ENCODE measurements at regions not wholly inside any gene's neighbourhood (a gene's known extent, or its start where the extent isn't known, plus 50 kb on each side); places are given as distances from the start of the nearest gene placed in this dataset.

DNA sequence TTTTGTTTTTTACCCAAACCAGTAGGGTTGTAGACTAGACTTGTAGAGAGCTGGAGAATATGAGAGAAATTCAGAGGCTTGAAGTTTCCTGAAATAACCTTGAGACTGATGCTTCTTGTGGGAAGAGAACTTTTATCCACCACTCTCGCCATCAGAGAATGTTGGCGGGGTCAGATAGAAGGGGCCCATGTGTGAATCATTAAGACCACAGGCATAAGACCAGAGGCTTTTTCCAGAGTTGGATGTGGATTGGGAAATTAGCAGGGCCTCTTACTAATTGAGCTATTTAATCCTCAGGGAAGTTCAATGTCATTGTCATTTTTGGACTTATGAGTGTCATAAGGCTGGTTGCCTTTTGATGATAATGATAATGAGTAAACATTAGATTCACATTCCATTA is 246.9 kb upstream of the THRB start:
- no peak overlapping the region for H3K4me3 Mint-ChIP-seq
- DNase-seq (no peak), ATAC-seq (ENCODE audit: low read depth) (no peak)
- H3K27me3 Mint-ChIP-seq, result no peaks in the 10 kb centered on the region
- H3K36me3 Mint-ChIP-seq, result no peaks in the 10 kb centered on the region
- POLR2A ChIA-PET, result no interaction called here
- no peaks in the 10 kb centered on the region for H3K9me3 Mint-ChIP-seq
- H3K27ac Mint-ChIP-seq, result no peak overlapping the region
- no peaks in the 10 kb centered on the region for H3K4me1 Mint-ChIP-seq

DNA sequence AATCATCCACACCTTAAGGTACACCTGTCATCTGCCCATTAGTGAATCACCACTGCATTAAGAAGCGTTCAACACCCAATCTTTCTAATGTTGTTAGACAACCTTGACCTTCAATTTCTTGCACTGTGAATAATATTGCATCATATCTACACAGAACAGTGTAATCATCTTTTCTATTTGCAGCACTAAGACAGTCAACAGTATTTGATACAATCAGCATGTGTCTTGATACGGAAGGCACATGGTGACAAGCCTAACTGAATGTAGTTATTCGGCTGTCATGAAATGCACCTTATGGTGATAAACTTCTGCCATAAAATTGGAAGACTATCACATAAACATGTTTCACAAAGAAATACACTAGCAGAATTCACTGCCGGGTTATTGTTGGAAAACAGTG is 253.9 kb upstream of the THRB start:
- Mint-ChIP-seq H3K27ac (no peak overlapping the region), H3K27me3 (no peaks in the 10 kb centered on the region), H3K4me1 (no peaks in the 10 kb centered on the region), H3K36me3 (no peaks in the 10 kb centered on the region), H3K4me3 (no peak overlapping the region), H3K9me3 (no peaks in the 10 kb centered on the region)
- ATAC-seq (ENCODE audit: low read depth), result no peak
- POLR2A ChIA-PET, result no interaction called here
- DNase-seq, result no peak

DNA sequence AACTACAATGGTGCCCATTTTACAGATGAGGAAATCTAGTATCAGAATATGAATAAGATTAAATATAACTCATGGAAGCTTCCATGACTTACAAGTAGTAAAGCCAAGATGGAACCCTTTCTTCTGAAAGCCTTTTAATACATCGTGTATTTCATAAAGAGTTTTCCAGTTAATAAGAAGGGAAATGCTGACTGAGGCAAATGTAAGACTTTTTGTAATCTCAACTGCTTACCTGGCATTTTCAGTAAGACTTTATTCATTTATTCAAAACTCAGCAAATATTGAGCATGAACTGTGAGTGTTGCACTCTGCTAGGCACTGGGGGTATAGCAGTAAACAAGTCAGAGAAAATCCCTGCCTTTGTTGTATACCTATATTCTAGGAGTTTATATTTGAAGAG is 256.4 kb upstream of the THRB start:
- H3K36me3 Mint-ChIP-seq, result no peaks in the 10 kb centered on the region
- DNase-seq (no peak), ATAC-seq (ENCODE audit: low read depth) (no peak)
- H3K27ac Mint-ChIP-seq, result no peak overlapping the region
- no peaks in the 10 kb centered on the region for H3K9me3 Mint-ChIP-seq
- POLR2A ChIA-PET, result no interaction called here
- H3K27me3 Mint-ChIP-seq, result no peaks in the 10 kb centered on the region
- H3K4me3 Mint-ChIP-seq, result no peak overlapping the region
- no peaks in the 10 kb centered on the region for H3K4me1 Mint-ChIP-seq

DNA sequence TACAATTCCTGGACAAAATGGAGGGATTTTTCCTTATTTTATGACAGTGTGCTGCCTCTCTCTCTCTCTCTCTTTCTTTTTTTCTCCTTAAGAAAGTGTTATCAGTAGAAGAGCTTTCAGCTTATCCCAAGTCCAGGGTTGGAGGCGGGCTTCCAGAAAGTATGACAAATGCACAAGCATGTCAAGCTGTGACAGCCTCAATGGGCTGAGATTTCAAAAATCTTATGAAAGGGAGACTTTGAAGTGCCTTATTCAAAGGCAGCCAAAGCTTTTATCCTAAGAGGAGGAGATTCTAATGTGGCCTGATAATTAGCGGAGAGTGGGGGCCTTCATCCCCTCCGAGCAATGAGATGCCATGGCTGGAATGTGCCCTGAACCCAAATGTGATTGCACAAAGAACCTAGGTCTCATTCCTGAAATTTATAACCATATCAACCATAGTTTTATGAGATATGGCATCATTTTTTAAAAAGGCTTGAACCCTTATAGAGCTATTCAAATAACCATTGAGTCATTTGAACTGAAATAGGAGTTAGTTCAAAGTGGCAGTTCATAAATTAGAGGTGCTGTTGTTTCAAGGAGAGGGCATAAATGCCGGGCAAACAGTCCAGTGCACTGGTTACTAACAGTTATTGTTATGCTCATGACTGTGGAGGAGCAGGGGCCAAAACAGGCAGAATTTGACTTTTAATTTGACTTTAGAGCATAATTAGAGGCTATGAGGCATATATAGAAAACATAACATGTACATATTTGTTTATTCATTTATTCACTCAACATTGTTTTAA is 261.6 kb upstream of the THRB start:
- POLR2A ChIA-PET, result no interaction called here
- ATAC-seq (ENCODE audit: low read depth) (no peak), DNase-seq (no peak)
- no peaks in the 10 kb centered on the region for H3K36me3 Mint-ChIP-seq
- H3K9me3 Mint-ChIP-seq, result no peaks in the 10 kb centered on the region
- H3K4me1 Mint-ChIP-seq, result no peaks in the 10 kb centered on the region
- H3K27ac Mint-ChIP-seq, result no peak overlapping the region
- no peaks in the 10 kb centered on the region for H3K27me3 Mint-ChIP-seq
- H3K4me3 Mint-ChIP-seq, result no peak overlapping the region

DNA sequence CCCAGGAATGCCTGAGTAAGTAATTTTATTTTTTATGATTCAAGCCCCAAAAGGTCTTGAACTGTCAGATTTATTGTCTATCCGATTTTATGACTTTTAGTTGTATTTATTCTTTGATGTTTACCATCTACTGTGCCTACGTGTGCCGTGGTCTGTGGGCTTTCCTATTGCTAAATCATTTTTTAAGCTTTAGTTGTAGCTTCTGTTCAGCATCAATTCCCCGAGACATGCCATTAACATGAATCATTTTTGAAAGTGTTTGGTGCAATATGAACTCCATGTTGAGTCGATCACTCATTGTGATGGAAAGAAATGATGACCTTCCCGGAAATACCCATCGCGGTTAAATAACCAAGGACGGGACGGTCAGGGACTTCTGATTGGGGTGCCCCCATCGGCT is 268.7 kb upstream of the THRB start:
- no peaks in the 10 kb centered on the region for H3K4me1 Mint-ChIP-seq
- no peak for ATAC-seq (ENCODE audit: low read depth)
- no peak for DNase-seq
- H3K9me3 Mint-ChIP-seq, result no peaks in the 10 kb centered on the region
- no peaks in the 10 kb centered on the region for H3K36me3 Mint-ChIP-seq
- POLR2A ChIA-PET, result no interaction called here
- no peaks in the 10 kb centered on the region for H3K27me3 Mint-ChIP-seq
- H3K4me3 Mint-ChIP-seq, result no peak overlapping the region
- H3K27ac Mint-ChIP-seq, result no peak overlapping the region

DNA sequence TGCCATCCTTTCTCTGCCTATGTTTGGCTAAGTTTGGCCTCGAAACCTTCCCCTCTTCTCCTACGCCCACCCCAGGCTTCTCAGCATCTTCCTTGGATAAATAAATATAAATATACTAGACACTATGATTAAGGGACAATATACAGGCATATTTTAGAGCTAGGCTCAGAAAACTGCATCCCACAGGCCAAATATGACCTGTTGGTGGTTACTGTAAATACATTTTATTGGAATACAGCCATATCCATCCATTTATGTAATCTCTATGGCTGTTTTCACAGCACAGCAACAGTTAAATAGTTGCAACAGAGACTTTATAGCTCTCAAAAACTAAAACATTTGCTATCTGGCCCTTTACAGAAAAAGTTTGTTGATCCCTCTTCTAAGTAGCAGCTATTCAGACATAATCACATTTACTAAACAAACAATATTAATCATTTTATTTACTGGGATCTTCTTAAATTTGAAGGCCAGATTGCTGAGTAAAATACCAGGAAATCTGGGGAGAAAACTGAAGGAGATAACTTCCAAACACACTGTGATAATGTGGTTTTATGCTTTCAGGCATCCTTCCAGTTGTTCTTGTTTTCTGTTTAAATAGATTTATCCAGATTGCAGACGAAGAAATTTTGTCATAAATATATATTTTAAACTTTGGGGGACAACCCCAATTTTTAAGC is 269.7 kb upstream of the THRB start:
- Mint-ChIP-seq H3K36me3 (no peaks in the 10 kb centered on the region), H3K4me1 (no peaks in the 10 kb centered on the region), H3K9me3 (no peaks in the 10 kb centered on the region), H3K27me3 (no peaks in the 10 kb centered on the region), H3K4me3 (no peak overlapping the region), H3K27ac (no peak overlapping the region)
- ATAC-seq (ENCODE audit: low read depth) (no peak), DNase-seq (no peak)
- POLR2A ChIA-PET, result no interaction called here

DNA sequence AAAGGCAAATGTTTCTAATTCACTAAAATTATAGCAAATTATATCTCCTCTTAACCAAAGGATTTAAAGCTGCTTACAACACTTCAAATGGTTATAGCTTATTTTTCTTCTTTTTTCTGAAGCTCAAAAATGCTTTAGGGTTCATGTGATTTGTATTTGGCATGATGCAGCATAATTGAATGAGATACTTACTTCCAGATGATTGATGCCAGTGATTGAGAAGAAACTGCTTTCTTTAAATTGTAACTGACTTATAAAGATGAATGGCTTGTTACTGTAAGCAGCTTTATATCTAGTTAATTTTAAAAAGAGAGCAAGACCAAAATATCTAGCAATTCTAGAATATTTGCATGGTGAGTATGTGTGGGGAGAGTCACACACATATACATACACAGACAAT is 270.7 kb upstream of the THRB start:
- DNase-seq, result no peak
- H3K4me3 Mint-ChIP-seq, result no peak overlapping the region
- H3K9me3 Mint-ChIP-seq, result no peaks in the 10 kb centered on the region
- H3K27ac Mint-ChIP-seq, result no peak overlapping the region
- no peak for ATAC-seq (ENCODE audit: low read depth)
- POLR2A ChIA-PET, result no interaction called here
- no peaks in the 10 kb centered on the region for H3K36me3 Mint-ChIP-seq
- no peaks in the 10 kb centered on the region for H3K4me1 Mint-ChIP-seq
- H3K27me3 Mint-ChIP-seq, result no peaks in the 10 kb centered on the region

DNA sequence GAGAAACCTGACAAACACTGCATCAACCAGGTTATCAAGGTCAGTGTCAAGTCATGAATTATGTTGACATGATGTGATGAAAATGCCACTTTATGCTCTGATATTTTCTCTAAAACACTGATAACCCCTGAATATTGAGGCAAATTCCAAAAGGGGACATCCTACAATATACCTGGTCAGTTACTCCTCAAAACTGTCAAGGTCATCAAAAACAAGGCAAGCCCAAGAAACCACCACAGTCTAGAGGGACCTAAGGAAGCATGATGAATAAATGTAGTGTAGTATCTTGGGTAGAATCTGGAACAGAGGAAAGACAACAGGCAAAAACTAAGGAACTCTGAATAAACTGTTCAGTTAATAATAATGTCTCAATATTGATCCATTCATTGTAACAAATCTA is 275.3 kb upstream of the THRB start:
- no peak for DNase-seq
- Mint-ChIP-seq H3K27ac (no peak overlapping the region), H3K4me3 (no peak overlapping the region), H3K9me3 (no peaks in the 10 kb centered on the region), H3K27me3 (no peaks in the 10 kb centered on the region), H3K4me1 (no peaks in the 10 kb centered on the region), H3K36me3 (no peaks in the 10 kb centered on the region)
- POLR2A ChIA-PET, result no interaction called here
- ATAC-seq (ENCODE audit: low read depth), result no peak

DNA sequence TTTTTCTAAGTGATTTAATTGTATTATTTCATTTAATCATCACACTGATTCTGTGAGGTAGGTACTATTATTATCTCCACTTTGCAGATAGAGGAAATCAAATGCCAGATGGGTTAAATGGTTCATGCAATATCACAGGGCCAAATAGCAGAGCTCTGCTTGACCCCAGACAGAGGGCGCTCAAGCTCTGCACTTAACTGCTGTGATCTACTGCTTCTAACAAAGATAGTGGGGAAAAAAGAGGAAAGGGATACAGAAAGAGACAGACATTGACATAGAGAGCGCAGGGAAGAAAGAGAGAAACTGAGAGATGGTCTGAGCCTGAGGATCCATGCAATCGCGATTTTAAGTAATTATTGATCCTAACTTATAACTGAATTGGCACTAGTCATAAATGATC is 279.1 kb upstream of the THRB start:
- no peak for DNase-seq

DNA sequence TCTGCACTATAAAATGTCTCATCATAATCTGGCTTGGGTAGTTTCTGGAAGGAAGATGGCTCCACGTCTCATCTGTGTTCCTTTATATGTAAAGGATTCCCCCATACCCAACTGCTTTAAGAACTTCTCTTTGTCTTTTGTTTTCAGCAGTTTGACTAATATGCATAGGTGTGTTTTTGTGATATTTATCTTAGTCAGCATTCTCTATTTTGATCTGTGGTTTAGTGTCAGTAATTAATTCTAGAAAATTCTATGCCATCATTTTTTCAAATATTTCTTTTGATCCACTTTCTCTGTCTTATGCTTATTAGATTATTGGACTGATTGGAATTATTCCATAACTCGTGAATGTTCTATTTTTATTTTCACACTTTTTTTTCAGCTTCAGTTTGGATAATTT is 286.3 kb upstream of the THRB start:
- POLR2A ChIA-PET, result no interaction called here
- Mint-ChIP-seq H3K36me3 (no peaks in the 10 kb centered on the region), H3K9me3 (peaks cover 11% of the 10 kb centered on the region), H3K27me3 (no peaks in the 10 kb centered on the region), H3K27ac (no peak overlapping the region), H3K4me3 (no peak overlapping the region), H3K4me1 (no peaks in the 10 kb centered on the region)
- DNase-seq (no peak), ATAC-seq (ENCODE audit: low read depth) (no peak)

More for the DNA sequence above, 279.1 kb upstream of the THRB start:
- Mint-ChIP-seq H3K27me3 (no peaks in the 10 kb centered on the region), H3K4me3 (no peak overlapping the region), H3K9me3 (no peaks in the 10 kb centered on the region), H3K36me3 (no peaks in the 10 kb centered on the region), H3K27ac (no peak overlapping the region), H3K4me1 (no peaks in the 10 kb centered on the region)
- POLR2A ChIA-PET, result no interaction called here
- no peak for ATAC-seq (ENCODE audit: low read depth)

DNA sequence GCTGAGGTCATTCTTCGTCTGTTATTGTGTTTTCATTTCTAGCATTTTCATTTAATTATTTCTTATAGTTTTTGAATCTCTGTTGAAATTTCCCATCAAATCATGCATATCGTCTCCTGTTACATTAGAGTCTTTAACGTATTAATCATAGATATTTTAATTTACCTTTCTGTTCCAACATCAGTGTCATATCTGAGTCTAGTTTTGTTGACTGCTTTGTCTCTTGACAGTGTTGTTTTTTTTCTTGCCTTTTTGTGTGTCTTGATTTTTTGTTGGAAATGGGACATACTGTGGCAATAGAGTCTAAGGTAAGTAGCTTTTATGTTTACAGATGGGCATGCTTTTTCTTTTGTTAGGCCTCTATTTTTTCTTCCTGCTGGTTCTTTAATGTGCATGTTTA is 286.8 kb upstream of the THRB start:
- no peak overlapping the region for H3K4me3 Mint-ChIP-seq
- no peaks in the 10 kb centered on the region for H3K36me3 Mint-ChIP-seq

DNA sequence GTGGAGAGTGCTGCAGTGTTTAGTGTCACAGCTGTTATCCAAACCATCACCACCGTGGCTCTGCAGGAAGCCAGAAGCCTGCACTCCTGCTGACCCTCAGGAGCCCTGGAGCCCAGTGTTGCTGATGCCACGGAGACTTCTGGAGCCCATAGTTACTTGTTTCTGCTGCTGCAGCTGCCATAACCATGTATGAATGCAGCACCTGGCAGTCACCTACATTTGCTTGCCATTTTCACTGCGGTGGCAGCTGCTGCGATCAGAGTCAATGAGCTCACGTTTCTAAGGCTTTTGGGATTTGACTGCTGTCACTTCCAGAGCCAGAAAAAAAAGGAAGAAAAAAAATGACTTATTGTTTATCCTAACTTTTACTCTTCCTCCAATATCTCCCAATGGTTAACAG is 299.2 kb upstream of the THRB start:
- Mint-ChIP-seq H3K9me3 (no peaks in the 10 kb centered on the region), H3K4me3 (no peak overlapping the region), H3K36me3 (no peaks in the 10 kb centered on the region), H3K4me1 (no peaks in the 10 kb centered on the region), H3K27me3 (no peaks in the 10 kb centered on the region), H3K27ac (no peak overlapping the region)
- DNase-seq, result no peak
- no peak for ATAC-seq (ENCODE audit: low read depth)
- POLR2A ChIA-PET, result no interaction called here

More for the DNA sequence above, 286.8 kb upstream of the THRB start:
- peaks cover 12% of the 10 kb centered on the region for H3K9me3 Mint-ChIP-seq
- no peaks in the 10 kb centered on the region for H3K4me1 Mint-ChIP-seq
- DNase-seq (no peak), ATAC-seq (ENCODE audit: low read depth) (no peak)
- no peaks in the 10 kb centered on the region for H3K27me3 Mint-ChIP-seq
- POLR2A ChIA-PET, result no interaction called here
- no peak overlapping the region for H3K27ac Mint-ChIP-seq

DNA sequence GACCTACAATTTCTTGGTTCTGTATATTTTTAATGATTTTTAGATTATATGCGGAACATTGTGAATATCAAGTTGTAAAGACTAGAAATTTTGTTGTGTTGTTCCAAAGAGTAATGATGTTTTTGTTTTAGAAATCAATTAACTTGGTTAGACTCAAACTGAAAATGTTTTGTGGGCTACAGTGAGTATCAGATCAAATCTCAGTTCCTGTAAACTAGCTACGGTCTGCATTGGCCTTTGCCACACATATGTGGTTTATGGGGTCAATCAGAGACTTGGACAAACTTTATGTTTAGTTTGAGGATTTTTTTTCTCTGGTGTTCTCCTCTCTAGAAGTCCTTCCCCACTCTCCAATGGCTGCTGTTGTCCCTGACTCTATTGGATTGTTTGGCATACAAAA is 308.0 kb upstream of the THRB start:
- no peak overlapping the region for H3K4me3 Mint-ChIP-seq
- no peaks in the 10 kb centered on the region for H3K9me3 Mint-ChIP-seq
- no peaks in the 10 kb centered on the region for H3K36me3 Mint-ChIP-seq
- H3K27me3 Mint-ChIP-seq, result no peaks in the 10 kb centered on the region
- H3K4me1 Mint-ChIP-seq, result no peaks in the 10 kb centered on the region
- no peak for ATAC-seq (ENCODE audit: low read depth)
- DNase-seq, result no peak
- POLR2A ChIA-PET, result no interaction called here
- H3K27ac Mint-ChIP-seq, result no peak overlapping the region

DNA sequence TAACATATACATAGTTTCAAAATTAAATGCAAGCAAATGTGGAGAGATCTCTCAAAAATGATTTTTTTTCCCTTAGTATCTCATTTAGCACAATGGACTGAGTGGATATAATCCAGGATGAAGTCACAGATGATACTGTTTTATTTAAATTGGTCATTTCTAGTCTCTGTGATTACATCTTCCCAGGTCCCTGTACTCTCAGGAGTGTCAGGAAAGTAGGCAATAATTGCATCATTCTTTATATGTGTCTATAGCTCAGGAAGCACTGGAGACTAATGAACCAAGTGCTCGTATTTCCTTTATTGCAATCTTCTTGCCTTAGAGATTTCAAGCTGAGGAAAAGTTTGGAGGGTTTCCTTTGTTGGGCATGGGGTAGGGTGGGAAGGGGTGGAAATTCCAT is 309.4 kb upstream of the THRB start:
- ATAC-seq (ENCODE audit: low read depth), result no peak
- H3K4me1 Mint-ChIP-seq, result no peaks in the 10 kb centered on the region
- POLR2A ChIA-PET, result no interaction called here
- H3K27me3 Mint-ChIP-seq, result no peaks in the 10 kb centered on the region
- H3K4me3 Mint-ChIP-seq, result no peak overlapping the region
- no peaks in the 10 kb centered on the region for H3K9me3 Mint-ChIP-seq
- H3K36me3 Mint-ChIP-seq, result no peaks in the 10 kb centered on the region
- H3K27ac Mint-ChIP-seq, result no peak overlapping the region
- DNase-seq, result no peak
